ENCODE measurements at regions not wholly inside any gene's neighbourhood (a gene's known extent, or its start where the extent isn't known, plus 50 kb on each side); places are given as distances from the start of the nearest gene placed in this dataset.
"Not testable (repeated sequence)": the region's sequence is repeated elsewhere in the genome, so short reads cannot be mapped to it uniquely, and the experiment has no call there.

DNA sequence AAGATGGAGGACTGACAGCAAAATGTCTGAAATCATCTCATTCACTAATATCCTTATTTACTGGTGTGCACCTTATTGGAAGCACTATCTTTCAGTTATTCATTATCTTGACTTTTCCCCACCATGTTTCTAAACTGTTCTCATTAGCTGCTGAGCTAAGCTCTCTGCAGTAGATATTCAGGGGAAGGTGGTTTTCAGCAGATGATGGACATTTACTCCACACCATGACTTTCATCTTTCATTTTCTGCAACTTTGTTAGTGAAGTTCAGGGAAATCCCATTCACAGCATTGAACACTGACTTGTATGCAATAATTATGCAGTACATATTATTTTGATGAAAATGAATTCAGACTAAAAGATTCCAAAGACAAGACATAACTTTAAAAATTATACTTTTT, 373.6 kb upstream of the FLRT2 start:
- no peak for DNase-seq (ENCODE audit: low spot score)

DNA sequence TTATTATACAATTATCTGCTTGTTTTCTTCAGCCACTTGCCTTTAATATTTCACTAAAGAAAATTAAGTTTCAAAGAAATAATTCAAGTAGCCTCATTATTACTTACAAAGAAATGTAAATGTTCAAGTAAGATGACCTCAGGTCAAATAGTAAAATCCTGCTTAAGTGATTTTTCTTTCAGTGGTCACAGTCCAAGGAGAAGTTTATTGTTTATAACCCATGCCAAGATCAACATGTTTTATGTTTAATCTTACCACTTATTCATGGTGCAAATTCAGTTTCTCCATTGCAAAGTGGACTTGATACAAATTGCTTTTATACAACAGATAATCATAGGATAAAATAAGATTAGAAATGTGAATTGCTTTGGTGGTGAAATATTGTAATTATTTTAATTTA, 370.2 kb upstream of the FLRT2 start:
- no peak for DNase-seq (ENCODE audit: low spot score)

DNA sequence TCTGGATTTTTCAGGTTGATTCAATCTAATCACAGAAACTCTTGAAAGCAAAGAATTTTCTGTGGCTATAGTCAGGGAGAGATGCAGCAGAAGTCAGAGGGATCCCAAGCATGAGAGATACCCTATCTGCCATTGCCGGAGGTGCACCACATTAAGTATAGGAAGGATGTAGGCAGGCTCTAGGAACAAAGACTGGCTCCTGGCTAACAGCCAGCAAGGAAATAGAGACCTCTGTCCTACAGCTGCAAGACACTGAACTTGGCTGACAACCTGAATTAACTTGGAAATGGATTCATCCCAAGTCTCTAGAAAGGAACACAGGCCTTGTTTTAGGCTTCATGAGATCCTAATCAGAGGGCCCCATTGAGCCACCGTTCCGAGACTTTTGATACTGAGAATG, 364.9 kb upstream of the FLRT2 start:
- no peak for DNase-seq (ENCODE audit: low spot score)

DNA sequence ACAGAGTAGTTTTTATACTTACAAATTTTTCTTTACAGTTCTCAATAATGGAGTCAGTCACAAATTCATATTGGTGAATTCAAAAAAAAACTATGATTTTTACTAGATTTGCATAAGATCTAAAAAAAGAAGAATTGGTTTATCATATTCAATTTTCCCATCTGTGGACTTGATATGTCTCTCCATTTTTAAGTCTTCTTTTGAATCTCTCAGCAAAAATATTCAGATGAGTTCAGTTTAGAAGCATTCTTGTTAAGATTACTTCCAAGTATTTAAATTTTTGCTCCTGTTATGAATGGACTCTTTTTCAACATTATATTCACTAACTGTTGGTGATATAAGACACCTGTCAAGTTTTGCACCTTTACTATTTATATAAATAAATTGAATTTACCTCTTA, 360.6 kb upstream of the FLRT2 start:
- no peak for DNase-seq (ENCODE audit: low spot score)

DNA sequence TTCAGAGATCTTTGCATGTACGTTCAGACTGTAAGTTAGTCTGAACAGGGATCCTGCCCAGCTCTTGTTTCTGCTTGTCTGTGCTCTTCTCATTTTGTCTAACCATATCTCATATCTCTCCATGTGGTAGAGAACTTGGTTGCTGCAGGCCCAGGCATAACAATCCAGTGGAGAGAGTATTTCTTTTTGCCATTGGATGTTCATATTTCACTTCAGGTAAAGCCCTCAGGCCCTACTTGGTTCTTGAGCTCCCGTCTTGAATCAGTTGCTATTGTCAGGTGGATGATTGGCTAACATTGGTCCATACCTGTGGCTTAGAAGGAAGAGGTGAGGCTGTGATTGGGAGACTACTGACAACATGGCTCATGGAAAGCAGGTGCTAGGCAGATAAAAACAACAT, 357.7 kb upstream of the FLRT2 start:
- DNase-seq (ENCODE audit: low spot score): no peak

DNA sequence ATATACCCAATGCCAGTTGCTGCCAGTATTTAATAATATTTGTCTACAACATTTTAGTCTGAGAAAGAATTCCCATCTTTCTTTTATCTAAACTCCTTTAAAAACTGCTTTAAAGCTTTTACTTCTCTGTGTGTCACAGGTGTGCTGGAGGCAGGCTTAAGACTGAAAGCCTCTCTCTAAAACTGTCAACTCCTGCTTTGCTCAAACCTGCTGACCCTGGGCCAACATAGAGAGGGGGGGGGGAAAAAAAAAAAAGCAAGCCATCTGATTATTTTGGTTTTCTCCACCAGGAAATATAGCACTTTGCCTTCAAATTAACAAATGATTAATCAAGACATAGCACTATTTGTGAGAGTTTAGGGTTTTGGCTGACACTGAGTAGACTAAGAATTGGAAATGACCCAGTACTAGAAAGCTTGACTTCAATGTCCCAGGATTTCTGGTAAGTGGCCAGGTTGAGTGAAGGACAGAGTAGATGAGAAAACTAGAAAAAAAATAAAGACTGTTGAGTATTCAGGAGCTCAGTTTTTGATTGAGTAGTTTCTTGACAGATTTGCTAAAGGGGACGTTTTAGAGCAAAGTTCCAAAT, 357.0 kb upstream of the FLRT2 start:
- DNase-seq (ENCODE audit: low spot score): no peak

DNA sequence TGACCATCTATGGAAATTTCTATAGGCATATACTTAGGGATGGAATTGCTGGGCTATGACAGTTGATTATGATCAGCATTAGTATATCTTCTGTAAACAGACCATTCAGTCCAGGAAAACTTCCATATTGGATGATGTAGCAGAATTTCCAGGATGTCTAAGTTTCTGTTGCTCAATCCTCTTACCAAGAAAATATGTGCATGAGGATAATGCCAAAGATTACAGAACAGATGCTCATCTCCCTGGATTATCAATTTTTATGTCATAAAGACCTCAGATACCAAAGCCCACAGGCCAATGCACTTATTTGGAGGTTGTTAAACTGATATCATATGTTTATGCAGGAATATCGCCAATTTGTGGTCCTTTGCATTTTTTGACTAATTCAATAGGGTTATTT, 354.4 kb upstream of the FLRT2 start:
- DNase-seq (ENCODE audit: low spot score): no peak

DNA sequence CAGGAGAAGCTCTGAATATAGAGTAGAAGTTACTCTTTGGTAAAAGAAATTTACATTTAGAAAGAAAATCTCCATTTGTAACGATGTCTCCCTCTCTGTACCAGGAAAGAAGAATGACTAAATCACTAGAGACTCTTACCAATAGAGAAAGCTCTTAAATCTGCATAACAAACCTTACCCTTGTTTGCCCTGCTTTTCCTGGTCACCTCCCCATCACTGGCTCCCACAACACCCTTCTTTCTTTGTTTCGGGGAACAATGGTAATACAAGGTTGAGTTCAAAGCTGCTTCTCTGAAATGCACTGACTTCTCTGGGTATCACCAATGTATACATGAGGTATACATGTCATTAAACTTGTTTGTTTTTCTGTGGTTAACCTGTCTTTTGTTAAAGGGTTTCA, 351.1 kb upstream of the FLRT2 start:
- no peak for DNase-seq (ENCODE audit: low spot score)

DNA sequence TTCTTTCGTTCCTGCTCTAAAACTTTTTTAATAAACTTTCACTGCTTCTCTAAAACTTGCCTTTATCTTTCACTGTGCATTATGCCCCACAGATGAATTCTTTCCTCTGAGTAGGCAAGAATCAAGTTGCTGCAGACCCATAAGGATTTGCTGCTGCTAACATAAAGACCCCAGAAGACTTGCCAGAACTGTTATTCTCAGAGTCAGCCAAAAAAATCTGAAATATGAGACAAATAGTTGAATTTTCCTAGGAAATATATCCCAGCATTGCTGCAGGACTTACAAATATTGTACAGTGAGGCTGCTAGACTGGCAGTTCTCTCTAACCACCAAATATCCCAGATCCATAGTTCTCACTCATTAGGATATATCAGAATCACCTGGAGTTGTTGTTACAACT, 349.1 kb upstream of the FLRT2 start:
- no peak for DNase-seq (ENCODE audit: low spot score)

DNA sequence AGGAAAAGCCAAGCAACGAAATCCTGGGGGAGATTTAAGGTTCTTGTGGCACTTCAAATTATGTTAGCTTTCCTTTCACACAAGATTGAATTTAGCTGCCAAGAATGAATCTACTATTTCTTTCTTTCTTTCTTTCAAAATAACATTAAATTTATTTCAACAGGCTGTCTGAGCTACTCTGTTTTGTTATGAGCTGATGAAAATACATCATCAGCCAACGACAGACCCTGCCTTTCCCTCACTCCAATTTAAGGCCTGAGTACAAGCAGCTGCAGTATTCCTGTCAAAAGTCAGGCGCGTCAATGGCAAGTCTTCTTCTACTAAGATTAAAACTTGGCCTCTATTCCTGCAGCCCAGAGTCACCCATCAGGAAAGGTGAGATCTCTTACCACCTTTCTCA, 347.7 kb upstream of the FLRT2 start:
- no peak for DNase-seq (ENCODE audit: low spot score)

DNA sequence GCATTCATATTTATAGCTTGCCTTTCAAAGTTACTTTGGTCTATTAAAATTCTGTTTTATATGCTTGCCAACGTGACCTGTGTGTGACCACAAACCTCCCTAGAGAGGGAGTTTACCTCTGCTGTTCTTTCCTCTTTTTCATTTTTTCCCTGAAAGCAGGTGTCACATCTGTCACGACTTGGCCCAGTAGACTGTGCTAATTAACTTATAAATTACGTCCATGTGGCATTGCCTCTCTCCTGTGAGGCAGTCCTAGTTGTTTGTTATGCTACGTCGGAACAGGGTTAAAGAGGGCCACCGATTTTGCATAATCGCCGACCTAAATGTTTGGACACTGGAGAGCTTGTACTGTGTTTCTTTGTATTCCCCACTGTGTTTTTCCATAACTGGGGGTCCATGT, 343.9 kb upstream of the FLRT2 start:
- no peak for DNase-seq (ENCODE audit: low spot score)

DNA sequence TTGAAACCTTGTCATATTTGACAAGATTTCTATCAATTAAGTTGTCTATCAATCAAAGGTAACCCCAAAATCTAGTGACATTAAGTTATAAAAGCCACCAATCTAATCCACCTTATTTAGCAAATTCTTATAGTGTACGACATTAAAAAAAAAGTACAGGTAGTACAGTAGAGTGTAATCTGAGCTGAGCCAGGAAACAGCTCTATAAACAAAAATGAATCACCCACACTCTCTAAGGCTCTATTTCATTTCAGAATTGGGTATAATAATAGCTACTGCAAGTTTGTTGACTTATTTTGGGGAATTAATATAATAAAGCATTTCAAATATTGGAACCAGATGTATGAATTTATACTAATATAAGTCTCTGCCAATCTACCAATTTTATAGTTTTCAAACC, 342.4 kb upstream of the FLRT2 start:
- no peak for DNase-seq (ENCODE audit: low spot score)

DNA sequence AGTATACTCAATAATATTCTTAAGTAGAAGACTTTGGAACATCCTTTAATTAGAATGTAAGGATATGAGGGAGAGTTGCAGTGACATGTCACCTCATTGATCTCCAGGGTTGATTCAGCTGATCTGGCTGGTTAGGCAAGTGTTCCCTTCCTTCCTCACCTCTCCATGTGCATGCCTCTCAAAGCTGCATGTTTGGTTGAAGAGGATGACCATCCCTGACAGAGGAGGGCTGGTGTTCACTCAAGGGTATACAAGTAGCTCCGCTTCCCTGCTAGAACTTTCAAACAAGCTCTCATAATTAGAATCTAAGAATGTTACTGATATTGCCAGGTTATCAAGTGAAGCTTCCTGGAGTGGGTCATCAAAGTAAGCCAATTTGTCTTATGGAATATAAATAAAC, 341.1 kb upstream of the FLRT2 start:
- no peak for DNase-seq (ENCODE audit: low spot score)

DNA sequence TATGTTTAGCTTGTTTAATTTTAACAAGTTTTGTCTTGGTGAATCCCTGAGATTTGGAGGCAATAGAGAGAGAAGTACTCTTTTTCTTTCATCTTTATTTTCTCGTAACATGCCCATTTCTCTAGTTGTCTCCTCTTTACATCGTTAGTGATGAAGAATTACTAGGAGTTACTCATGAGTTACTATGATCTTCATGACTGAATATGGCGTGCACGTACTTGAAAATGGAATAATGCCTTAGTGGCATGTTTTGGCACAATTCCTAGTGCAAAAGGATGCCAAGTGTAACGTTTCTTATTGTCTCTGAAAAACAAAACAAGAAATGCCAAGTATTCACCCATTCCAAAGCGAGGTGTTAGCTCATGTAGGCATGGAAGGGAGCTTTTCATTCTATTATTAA, 340.7 kb upstream of the FLRT2 start:
- DNase-seq (ENCODE audit: low spot score): not testable (repeated sequence)

DNA sequence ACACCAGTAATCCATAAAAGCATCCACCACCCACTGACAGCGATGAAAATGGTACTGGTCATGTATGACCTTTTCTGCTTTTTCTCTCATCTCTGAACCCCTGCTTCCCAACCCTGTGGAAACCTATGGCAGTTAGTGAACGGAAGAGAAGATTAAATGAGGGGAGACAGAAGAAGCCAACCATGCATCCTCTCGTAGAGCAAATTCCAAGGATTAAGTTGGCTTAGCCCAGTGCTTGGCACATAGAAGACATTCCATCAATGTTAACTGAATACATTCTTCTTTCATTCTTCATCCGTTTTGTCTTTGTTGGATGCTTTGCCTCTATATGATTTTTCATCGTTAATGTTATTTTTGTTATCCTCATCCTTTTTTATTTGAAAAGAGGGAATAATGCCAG, 339.7 kb upstream of the FLRT2 start:
- DNase-seq (ENCODE audit: low spot score): no peak

DNA sequence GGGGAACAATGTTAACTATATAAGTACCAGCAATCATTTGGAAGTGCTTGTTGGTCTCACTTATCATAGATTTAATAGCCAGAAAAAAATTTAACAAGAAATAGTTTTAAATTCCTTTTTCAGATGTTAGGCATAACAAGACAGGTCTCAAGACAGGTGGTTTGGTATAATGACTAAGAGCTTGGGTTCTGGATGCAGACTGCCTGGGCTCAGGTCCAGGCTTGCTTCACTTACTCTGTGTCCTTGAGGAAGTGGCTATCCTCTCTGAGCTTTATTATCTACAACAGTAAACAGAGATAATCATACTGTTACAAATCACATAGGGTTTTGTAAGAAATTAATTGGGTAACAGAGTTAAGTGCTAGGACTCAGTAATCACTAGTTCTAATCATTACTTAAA, 338.0 kb upstream of the FLRT2 start:
- no peak for DNase-seq (ENCODE audit: low spot score)

DNA sequence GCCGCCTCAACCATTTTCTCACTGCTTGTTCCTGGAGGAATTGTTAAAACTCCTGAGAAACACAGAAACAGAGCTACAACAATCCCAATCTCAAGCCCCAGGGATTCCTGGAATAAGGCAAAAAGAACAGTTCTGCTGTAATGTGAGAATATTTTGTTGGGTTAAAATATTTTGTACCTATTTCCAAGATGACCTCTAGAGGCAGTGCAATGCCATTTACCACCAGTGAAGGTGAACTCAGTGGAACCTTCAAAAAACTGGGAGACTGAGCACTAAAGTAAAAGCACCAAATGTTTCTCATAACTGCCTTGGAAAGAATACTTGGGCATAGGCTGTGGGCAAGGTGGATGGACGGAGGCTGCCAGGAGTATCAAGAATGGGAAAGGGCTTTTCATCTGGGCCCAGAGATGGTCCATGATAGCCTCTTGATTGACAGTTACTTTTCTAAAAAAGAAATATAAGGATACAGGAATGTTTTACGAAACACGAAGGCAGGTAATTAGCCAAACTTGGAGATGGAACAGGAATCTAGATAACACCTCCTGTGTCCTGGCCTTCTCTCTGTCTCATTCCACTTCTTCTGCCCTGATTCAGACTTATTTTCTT, 334.0 kb upstream of the FLRT2 start:
- DNase-seq (ENCODE audit: low spot score): no peak

DNA sequence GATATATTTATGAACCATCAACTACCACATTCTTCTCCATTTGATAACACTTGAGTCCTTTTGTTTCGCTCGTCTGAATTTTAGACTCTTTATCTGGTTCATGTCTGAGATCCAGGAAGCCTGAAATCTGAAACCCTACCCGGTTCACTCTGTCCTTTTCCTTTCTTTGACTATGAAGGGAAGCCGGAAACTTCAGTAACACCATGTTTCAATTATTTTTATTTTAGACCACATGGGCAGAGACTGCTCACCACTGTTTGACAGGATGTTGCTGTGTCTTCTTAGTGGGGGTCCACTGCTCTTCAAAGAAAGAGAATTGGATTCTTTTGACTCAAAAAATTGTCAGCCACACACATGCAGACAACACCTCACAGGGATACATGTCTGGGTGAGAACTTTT, 331.9 kb upstream of the FLRT2 start:
- no peak for DNase-seq (ENCODE audit: low spot score)

DNA sequence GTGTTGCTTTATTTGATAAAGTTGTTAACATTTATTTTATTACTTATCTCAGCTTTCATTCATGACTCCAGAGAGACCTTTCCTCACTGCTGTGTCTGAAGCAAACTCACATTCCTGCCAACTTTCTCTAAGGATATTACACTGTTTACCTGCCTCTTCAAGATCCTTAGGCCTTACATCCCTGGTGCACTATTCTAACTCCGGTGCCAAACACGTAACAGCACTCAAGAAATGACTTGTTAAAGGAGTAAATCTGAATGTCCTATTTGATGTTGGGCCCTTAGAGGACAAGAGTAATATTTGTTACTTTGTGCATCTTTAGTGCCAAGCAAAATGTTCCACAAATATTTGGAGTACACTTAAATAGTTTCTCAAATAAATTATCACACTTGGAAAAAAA, 324.1 kb upstream of the FLRT2 start:
- DNase-seq (ENCODE audit: low spot score): no peak

DNA sequence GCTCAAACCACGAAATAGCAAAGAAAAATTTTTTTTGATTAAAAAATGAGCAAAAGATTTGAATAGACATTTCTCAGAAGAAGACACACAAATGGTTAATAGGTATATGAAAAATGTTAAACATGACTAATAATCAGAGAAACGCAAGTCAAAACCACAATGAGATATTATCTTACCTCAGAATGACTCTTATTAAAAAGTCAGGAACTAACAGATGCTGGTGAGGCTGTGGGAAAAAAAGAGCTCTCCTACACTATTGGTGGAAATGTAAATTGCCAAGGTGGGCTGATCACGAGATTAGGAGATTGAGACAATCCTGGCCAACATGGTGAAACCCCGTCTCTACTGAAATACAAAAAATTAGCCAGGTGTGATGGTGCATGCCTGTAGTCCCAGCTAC, 315.5 kb upstream of the FLRT2 start:
- DNase-seq (ENCODE audit: low spot score): no peak

DNA sequence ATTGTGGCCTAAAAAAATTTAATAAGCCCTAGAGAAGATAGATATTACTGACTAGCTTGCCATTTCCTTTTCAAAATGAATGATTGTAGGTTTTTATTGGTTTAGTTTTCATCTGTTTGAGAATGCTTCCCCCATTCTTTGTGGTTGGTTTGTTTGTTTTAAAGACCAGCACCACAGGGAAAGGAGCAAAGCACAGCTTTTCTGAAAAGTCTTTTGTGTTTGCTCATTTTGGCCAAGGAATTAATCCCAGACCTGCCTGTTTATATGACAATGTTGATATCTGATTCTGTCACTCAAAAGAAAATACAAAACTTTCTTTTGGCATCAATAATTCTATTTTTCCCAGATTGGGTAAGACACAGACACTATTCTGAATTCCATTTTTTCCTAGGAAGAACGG, 312.5 kb upstream of the FLRT2 start:
- no peak for DNase-seq (ENCODE audit: low spot score)

DNA sequence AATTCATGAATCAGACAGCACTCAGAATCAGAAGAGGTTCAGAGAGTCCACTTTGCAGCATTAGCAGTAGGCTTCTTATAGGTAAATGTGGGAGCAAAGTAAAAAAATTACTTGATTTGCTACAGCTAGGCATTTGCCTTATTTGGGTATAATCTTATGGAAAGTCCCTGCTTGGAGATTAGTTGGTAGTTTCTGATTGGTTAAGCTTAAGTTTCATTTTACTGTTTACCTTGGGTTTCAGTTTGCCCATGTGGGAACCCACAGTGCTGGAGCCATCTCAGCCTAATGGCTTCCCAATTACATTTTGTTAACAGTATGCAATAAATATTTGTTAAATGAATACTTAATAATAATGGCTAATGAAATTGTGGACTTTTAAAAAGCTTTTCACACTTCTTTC, 311.0 kb upstream of the FLRT2 start:
- DNase-seq (ENCODE audit: low spot score): no peak

DNA sequence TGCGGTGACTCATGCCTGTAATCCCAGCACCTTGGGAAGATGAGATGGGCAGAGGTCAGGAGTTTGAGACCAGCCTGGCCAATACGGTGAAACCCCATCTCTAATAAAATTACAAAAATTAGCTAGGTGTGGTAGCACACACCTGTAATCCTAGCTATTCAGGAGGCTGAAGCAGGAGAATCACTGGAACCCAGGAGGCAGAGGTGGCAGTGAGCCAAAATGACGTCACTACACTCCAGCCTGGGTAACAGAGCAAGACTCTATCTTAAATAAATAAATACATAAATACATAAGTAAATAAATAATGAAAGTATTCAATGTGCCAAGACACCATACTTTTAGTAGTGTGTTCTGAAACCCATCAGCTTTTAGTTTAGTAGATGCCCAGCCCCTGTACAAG, 308.1 kb upstream of the FLRT2 start:
- DNase-seq (ENCODE audit: low spot score): no peak

DNA sequence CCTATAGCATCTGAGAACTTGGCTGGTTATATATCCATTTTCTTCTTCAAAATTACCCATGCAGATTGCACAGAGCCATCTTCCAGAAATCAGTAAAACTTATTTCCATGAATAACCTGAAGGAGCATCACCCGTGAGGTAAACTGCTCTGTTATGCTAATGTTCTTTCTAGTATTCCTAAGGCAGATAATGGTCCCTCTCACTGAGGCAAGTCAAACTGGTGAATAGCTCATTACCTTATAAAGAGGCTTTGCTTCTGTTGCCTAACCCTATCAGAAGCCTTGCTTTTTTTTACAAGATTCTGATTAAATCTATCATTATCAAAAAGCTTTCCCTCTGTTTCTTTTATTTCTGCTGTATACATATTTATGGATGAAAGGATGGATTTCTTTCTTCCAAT, 307.6 kb upstream of the FLRT2 start:
- no peak for DNase-seq (ENCODE audit: low spot score)

DNA sequence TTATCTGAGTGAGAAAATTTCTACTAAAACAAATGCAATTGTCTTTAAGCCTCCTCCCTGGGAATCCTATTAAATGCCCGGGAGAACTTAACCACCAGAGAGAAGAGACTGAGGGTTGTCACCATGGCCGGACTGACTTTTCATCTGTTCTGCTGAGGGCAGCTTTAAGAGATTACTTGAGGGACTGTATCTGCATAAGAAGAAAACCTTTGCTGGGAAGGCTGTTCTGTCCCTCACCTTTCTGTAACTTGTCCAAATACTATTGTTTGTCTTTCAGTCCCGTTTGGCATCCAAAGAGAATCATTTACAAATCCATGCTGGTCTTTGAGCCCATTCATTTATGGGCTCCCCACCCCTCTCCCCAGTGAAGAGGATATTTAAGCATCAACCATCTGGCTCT, 306.3 kb upstream of the FLRT2 start:
- no peak for DNase-seq (ENCODE audit: low spot score)
